ENCODE measurements at regions not wholly inside any gene's neighbourhood (a gene's known extent, or its start where the extent isn't known, plus 50 kb on each side); places are given as distances from the start of the nearest gene placed in this dataset.

GRCh38 chr6:11833626-11834592, 55.3 kb upstream of the ADTRP start:
- TF ChIP-seq CTCF (IDR thresholded peaks at IDR 0.05) = no peak
- TF ChIP-seq EZH2phosphoT487 (IDR thresholded peaks at IDR 0.05) = no peak

All from neural progenitor cell (in vitro differentiated cells).